SIG-M5 (cell line): ENCODE measurements at regions not wholly inside any gene's neighbourhood (a gene's known extent, or its start where the extent isn't known, plus 50 kb on each side); places are given as distances from the start of the nearest gene placed in this dataset.

ENCODE experiments used
- DNase-seq: peaks from one replicate; lab custom pipeline; 2025; lab: John Stamatoyannopoulos, UW

DNA sequence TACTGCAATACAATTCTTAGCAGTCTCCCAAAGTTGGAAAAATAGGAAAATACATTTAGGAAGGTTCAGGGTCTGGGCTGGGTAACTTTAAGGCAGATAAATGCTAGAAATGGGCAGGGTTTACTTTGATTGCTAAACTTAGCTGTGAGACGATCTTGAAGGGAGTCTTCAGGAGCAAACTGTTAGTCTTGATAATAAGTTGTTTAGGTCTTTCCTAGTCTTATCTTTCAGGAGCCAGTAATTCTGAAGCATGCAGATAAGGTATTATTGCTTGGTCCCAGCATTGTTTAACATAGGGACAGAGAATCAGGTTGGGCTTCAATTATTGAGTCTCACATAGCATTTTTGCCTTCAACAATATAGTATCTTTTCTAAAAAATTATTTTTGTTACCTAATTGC, 262.4 kb upstream of the MIR17HG start:
- no peak for DNase-seq

DNA sequence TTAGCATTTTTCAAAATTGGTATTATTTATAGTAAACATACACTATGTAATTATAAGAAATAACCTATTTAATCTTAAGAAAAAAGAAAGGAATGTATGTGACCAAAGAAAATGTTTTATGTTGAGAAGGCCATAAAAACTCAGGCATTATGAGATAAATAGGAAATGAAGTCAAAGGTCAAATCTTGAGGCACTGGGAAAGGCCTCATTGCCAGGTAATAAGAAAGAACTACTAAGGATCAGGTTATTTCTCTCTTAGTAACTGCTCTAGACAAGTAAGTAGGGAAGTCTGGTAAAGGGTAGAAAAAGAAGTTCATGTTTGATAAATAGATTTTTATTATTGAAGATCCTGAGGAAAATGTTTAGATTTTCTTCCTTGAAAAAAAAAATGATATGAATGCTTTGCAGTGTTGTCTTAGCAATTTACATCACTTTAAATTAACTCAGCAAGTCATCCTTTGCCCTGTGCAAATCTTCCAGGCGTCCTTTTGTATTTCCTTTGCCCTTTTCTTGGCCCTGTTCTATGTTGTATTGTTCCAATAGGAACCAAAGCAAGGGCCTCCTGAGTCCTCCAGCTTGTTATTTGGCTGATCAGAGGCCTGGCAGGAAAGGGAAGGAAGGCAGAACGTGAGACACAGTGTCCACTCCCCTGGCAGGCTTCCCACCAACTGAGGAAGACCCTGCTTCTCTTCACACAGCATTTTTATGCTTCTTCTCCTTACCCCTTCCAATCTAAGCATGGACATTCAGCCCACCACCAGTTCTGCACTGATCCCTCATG, 260.4 kb upstream of the MIR17HG start:
- DNase-seq: no peak

GRCh38 chr13:91097269-91097668, 250.2 kb upstream of the MIR17HG start:
- no peak for DNase-seq

GRCh38 chr13:91099877-91100276, 247.6 kb upstream of the MIR17HG start:
- no peak for DNase-seq

GRCh38 chr13:91100944-91101343, 246.5 kb upstream of the MIR17HG start:
- no peak for DNase-seq

DNA sequence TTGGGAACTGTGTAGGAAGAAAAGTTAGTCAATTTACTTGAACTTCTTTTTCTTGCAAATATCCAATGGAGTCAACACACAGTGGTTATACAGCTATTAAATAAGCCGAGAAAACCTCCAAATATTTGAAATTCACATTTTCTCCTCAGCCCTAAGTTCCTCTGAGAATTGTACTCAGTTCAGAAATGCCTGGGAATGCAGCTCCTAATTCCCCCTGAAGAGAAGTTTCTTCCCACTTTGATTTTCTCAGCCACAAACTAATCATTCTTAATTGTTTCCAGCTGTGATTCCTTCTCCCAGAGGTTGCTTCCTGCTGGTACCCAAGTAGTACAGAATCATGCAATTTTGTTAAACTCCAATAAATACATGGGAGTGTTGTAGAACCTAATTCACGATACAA, 246.1 kb upstream of the MIR17HG start:
- DNase-seq: no peak

DNA sequence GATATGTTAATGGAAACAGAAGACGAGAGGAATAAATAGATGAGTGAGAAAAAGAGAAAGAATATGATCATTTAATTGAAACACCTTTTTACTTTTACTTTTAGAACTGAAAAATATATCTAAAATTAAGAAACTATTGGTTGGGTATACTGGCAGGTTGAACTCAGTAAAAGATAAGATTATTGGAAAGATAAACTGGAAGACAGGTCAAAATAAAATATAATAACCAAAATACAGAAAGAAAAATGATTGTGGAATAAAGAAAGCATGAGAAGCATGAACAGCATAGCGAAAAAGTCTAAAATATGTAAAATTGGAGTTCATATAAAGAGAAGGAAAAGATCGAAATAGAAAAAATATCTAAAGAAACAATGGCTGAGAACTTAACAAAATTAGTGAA, 242.2 kb upstream of the MIR17HG start:
- no peak for DNase-seq

DNA sequence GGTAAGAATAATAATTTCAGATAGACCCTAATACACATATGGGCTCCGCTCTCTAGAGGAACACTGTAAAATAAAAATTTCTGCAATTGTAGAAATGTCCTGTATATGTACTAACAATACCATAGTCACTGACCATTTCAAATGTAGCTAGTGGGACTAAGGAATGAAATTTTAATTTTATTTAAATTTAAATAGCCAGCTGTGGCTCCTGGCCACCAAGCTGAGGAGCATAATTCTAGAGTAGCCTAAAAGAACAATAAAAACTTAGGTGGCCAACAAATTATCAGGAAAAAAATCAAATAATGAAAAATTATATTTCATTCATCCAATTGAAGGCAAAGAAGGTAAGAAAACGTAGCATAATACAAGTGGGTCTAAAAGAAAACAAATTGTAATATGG, 240.9 kb upstream of the MIR17HG start:
- no peak for DNase-seq

DNA sequence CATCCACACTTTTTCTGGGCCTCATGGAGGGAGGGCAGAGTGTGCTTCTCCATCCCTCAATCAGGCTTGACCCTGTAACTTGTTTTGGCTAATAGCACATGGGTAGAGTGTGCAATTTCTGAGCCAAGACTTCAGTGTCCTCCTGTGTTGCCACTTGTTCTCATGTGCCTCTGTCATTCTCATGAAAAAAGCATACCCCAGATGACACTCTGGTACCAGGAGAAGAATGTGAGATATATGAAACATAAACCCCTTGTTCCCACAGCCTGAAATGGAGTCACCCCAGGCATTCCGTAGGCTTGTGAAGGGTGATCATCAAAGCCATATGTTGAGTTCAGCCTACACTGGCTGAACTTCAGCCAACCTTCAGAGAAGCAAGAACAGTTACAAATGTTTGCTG, 239.2 kb upstream of the MIR17HG start:
- DNase-seq: no peak

- DNase-seq: no peak
Measured at GRCh38 chr13:91111476-91112200, 235.8 kb upstream of the MIR17HG start.

DNA sequence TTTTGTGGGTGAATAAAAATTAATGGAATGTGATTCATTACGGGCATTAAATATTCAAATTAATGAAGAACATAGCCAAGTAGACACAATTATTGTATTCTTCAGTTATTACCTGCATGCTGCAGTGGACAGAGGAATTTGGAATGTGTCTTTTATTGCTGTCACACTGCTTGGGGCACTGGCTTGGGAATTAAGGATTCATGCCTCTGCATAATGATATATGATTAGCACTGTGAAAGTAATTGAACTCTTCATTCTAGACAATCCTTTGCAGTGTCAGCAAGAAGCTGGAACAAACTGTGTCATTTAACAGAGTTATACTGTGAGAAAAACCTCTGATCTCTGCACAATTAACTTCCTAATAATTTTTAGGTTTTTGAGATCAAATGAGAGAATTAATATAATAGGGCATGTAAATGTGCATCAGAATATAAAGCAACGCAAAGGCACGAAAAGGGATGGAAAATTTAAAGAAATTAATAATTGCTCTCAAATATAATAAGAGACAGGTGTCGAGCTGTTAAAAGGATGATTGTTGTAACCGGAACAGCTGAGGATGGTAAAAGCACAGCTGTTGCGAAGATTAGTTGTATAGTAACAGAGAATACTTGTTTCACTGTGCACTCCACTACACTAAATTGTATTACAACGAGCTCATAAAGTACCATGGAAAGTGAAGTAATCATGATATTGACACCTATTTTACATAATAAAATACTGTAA, 235.1 kb upstream of the MIR17HG start:
- DNase-seq: no peak

DNA sequence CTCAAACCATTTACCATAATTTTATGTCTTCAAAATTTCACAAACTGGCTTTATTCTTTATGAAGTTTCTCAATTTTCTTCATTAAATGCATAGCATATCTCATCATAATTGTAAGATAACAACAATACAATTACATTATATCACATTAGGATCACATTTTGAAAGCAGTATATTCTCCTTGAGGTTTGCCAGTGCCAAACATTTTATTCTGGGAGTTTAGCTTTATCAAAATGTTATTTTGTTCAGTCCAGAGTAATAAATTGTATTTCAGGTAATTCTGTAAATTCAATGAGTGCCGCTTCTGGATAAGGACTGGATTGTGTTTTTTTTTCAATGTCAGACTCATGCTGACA, 234.6 kb upstream of the MIR17HG start:
- no peak for DNase-seq

- no peak for DNase-seq
Measured at GRCh38 chr13:91115776-91116175, 231.7 kb upstream of the MIR17HG start.

GRCh38 chr13:91117351-91117750, 230.1 kb upstream of the MIR17HG start:
- no peak for DNase-seq

DNA sequence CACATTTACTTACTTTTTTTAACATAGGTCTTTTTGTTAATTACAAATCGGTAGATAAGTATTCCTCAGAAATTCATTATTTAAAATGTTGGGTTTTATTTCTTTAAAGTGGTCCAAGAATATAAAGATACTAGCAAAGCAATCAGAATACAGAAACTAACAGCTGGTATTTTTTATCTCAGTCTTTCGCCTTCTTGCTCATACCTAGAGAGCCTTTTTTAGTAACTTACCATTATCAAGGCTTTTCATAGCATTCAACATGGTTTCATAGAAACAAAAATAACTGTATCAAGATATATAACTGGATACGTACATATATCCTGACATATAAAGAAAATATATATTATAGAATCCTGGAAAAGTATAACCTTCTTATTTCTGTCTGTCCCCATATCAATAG, 227.8 kb upstream of the MIR17HG start:
- DNase-seq: no peak

- DNase-seq: no peak
Measured at GRCh38 chr13:91122766-91123165, 224.7 kb upstream of the MIR17HG start.

- no peak for DNase-seq
Measured at GRCh38 chr13:91123456-91124127, 223.9 kb upstream of the MIR17HG start.

DNA sequence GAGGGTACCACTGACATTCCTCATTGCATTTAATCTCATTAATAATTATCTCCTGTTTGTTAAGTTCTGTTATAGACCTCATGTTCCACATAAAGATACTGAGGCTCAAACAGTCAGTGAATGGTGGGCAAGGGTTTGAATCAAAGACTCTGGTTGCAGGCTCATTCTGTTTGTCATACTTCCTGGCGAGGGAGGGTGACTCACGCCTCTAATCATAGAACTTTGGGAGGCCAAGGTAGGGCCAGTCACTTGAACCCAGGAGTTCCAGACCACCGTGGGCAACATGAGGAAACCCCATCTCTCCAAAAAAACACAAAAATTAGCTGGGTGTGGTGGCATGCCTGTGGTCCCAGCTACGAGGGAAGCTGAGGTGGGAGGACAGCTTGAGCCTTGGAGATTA, 220.7 kb upstream of the MIR17HG start:
- DNase-seq: no peak

DNA sequence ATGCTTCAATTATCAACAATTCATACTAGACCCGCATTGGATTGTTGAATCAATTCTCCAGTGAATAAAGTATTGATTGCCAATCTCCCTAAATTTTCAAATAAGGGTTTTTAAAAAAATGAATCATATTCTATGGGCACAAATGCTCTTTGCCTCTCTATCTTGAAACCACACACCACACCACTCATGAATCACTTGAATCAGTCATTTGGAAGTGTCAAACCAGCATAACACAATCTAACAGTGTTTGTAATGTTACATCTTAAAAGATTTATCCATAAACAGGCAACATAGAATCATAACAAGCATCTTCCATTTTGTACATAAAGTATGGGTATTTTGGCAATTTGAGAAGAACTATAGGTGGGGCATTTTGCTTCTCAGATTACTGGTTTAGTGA, 219.5 kb upstream of the MIR17HG start:
- DNase-seq: no peak

DNA sequence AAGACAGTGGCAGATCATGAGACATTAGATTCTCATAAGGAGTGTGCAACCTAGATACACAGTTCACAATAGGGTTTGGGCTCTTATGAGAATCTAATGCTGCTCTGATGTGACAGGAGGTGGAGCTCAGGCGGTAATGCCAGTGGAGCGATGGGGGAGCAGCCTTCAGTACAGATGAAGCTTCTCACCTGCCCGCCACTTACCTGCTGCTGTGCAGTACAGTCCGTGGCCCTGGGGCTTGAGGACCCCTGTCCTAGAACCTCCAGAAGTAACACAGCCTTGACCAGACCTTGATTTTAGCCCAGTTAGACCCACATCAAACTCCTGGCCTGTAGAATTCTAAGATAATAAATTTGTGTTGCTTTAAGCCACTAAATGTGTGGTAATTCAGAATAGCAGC, 215.1 kb upstream of the MIR17HG start:
- DNase-seq: no peak

DNA sequence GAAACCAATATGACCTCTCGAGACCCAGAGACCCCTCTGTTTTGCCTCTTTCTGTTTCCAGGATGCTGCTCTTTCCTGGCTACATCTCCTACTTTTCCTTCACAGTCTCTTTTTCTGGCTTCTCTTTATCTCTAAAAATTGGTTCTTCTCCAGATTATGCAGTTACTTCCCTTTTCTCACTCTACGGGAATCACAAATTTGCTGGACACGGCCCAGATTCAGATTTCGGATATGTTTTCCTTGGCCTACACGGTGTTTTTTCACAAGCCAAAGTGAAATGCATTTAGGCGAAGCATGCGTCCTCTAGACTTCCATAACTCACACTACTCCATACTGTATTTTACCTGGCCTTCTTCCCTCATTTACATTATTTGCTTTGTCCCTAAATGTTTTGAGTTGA, 214.7 kb upstream of the MIR17HG start:
- DNase-seq: no peak

DNA sequence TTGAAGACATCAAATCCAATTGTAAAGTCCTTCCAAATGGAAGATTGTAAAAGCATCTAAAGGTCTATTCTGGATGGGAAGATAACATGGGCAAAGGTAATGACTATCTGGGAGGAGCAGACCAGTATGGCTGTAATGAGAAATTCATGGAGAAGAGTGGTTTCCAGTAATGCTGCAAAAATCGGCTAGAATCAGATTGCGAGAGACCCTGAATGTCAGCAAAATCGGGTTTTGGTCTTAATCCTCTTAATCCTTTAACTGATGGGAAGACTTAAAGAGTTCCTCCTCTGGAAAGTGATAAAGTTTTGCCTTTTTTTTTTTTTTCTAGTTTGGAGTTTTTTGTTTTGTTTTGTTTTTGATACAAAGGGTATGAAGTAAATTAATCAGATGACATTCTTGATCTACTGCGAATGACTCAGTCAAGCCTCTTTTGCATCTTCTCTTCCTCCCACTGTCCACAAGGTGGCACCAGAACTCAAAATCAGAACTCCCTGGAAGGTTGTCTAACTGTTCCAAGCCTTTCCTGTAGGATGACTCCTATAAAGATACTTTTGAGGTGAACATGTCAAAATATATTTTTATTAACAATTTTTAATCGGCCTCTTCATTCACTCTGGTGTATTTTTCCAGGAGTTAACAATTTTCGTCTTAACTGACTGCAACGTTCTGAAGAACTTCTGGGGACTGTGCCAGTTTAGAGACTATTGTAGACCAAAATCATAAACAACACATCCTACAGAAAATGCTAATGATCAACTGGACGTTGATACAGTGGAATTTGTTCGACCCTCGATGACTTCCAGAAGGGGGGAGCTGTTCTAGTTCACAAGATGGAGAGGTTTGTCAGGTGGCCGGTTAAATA, 213.3 kb upstream of the MIR17HG start:
- DNase-seq: no peak
